ENCODE measurements at regions not wholly inside any gene's neighbourhood (a gene's known extent, or its start where the extent isn't known, plus 50 kb on each side); places are given as distances from the start of the nearest gene placed in this dataset.
"Not testable (repeated sequence)": the region's sequence is repeated elsewhere in the genome, so short reads cannot be mapped to it uniquely, and the experiment has no call there.

GRCh38 chr15:69926006-69926405, 171.7 kb downstream of the TLE3 start:
- Histone ChIP-seq H3K4me2 (ENCODE audit: low read depth, low read length, poor library complexity, severe bottlenecking) (no peak overlapping the region), H3K4me3 (ENCODE audit: low read length) (no peak overlapping the region), H3K36me3 (ENCODE audit: insufficient read depth, low read length) (no peaks in the 10 kb centered on the region), H3K9me3 (ENCODE audit: low read length) (peaks cover 12% of the 10 kb centered on the region), H3K27ac (ENCODE audit: low read length) (no peak overlapping the region), H3K9me2 (replicated peaks; ENCODE audit: insufficient read depth, low read length) (no peaks in the 10 kb centered on the region), H4K20me1 (ENCODE audit: insufficient read depth, low read depth, low read length) (no peaks in the 10 kb centered on the region), H3K9ac (ENCODE audit: low read length) (no peak overlapping the region), H3K79me2 (ENCODE audit: low read length) (no peaks in the 10 kb centered on the region), H2AFZ (ENCODE audit: low read length) (no peak overlapping the region), H3K4me1 (ENCODE audit: low read length) (peaks cover 25% of the 10 kb centered on the region), H3K27me3 (ENCODE audit: low read length) (no peaks in the 10 kb centered on the region)
- no peak for DNase-seq

GRCh38 chr15:69926721-69927120, 171.0 kb downstream of the TLE3 start:
- no peak overlapping the region for H3K9ac ChIP-seq (ENCODE audit: low read length)
- no peak for DNase-seq
- no peaks in the 10 kb centered on the region for H3K79me2 ChIP-seq (ENCODE audit: low read length)
- H3K27ac ChIP-seq (ENCODE audit: low read length): no peak overlapping the region
- H3K4me2 ChIP-seq (ENCODE audit: low read depth, low read length, poor library complexity, severe bottlenecking): no peak overlapping the region
- peaks cover 12% of the 10 kb centered on the region for H3K9me3 ChIP-seq (ENCODE audit: low read length)
- no peak overlapping the region for H3K4me3 ChIP-seq (ENCODE audit: low read length)
- no peaks in the 10 kb centered on the region for H4K20me1 ChIP-seq (ENCODE audit: insufficient read depth, low read depth, low read length)
- no peak overlapping the region for H2AFZ ChIP-seq (ENCODE audit: low read length)
- peaks cover 23% of the 10 kb centered on the region for H3K4me1 ChIP-seq (ENCODE audit: low read length)
- H3K36me3 ChIP-seq (ENCODE audit: insufficient read depth, low read length): no peaks in the 10 kb centered on the region
- H3K9me2 ChIP-seq (replicated peaks; ENCODE audit: insufficient read depth, low read length): no peaks in the 10 kb centered on the region
- no peaks in the 10 kb centered on the region for H3K27me3 ChIP-seq (ENCODE audit: low read length)

DNA sequence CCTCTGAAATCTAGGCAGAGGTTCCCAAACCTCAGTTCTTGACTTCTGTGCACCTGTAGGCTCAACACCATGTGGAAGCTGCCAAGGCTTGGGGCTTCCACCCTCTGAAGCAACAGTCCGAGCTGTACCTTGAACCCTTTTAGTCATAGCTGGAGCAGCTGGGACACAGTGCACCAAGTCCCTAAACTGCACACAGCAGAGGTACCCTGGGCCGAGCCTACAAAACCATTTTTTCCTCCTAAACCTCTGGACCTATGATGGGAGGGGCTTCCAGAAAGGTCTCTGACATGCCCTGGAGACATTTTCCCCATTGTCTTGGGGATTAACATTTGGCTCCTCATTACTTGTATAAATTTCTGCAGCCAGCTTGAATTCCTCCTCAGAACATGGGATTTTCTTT, 168.8 kb downstream of the TLE3 start:
- peaks cover 12% of the 10 kb centered on the region for H3K9me3 ChIP-seq (ENCODE audit: low read length)
- not testable (repeated sequence) for H4K20me1 ChIP-seq (ENCODE audit: insufficient read depth, low read depth, low read length); H3K27me3 ChIP-seq (ENCODE audit: low read length); H3K4me1 ChIP-seq (ENCODE audit: low read length); H3K4me3 ChIP-seq (ENCODE audit: low read length); H2AFZ ChIP-seq (ENCODE audit: low read length); DNase-seq; H3K36me3 ChIP-seq (ENCODE audit: insufficient read depth, low read length); H3K9me2 ChIP-seq (replicated peaks; ENCODE audit: insufficient read depth, low read length); H3K79me2 ChIP-seq (ENCODE audit: low read length); H3K4me2 ChIP-seq (ENCODE audit: low read depth, low read length, poor library complexity, severe bottlenecking); H3K27ac ChIP-seq (ENCODE audit: low read length); H3K9ac ChIP-seq (ENCODE audit: low read length)

DNA sequence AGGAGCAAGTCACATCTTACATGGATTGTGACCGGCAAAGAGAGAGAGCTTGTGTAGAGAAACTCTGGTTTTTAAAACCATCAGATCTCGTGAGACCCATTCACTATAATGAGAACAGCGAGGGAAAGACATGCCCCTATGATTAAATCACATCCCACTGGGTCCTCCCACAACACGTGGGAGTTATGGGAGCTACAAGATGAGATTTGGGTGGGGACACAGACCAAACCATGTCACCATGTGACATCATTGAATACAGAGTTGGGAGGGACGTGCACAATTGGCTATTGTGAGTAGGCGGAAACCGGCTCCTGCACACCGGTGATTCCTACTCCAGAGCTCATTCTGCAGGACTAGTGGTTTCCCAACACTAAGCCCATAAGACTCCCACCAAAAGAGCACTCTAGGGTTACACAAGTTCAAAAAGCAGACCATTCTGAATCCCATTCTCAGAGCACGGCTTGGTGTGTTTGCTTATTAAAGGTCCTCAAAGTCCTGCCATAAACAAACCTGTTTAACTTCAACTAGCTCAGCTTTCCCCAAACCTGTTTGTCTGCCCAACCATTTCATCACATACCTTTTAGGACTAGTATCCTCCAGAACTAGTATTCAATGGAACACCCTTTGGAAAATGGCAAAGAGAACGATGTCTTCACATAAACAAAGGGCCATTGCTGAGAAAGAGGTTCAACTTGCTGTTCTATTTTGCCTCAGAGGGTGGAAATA, 167.6 kb downstream of the TLE3 start:
- Histone ChIP-seq H3K4me3 (ENCODE audit: low read length) (no peak overlapping the region), H3K9me2 (replicated peaks; ENCODE audit: insufficient read depth, low read length) (no peaks in the 10 kb centered on the region), H3K27me3 (ENCODE audit: low read length) (no peaks in the 10 kb centered on the region; the same call in 1 of the 2 replicates), H3K4me2 (ENCODE audit: low read depth, low read length, poor library complexity, severe bottlenecking) (no peak overlapping the region), H3K9me3 (ENCODE audit: low read length) (peaks cover under 1% of the 10 kb centered on the region; the same call in 1 of the 2 replicates), H3K4me1 (ENCODE audit: low read length) (peaks cover 6% of the 10 kb centered on the region), H2AFZ (ENCODE audit: low read length) (no peak overlapping the region), H3K36me3 (ENCODE audit: insufficient read depth, low read length) (no peaks in the 10 kb centered on the region), H4K20me1 (ENCODE audit: insufficient read depth, low read depth, low read length) (no peaks in the 10 kb centered on the region), H3K27ac (ENCODE audit: low read length) (no peak overlapping the region), H3K79me2 (ENCODE audit: low read length) (no peaks in the 10 kb centered on the region), H3K9ac (ENCODE audit: low read length) (no peak overlapping the region)
- DNase-seq: no peak

DNA sequence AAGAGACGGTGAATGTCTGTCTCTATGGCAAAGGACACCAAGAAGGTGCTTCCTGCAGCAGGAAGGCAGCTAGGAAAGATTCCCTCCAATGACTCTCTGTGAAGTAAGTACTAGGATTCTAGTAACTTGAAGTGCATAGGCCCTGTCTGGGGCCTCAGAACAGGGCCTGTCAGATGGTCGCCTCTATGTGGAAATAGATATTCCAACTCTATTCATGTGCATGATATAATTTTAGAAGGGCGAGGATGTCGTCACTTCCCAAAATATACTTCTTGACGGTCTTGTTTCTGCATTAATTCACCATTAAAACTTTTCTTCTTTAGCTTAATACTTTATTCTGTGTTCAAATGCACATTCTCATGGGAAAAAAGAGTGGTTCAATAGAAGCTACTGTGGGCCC, 167.0 kb downstream of the TLE3 start:
- no peaks in the 10 kb centered on the region for H4K20me1 ChIP-seq (ENCODE audit: insufficient read depth, low read depth, low read length)
- H3K9me2 ChIP-seq (replicated peaks; ENCODE audit: insufficient read depth, low read length): no peaks in the 10 kb centered on the region
- H2AFZ ChIP-seq (ENCODE audit: low read length): no peak overlapping the region
- no peak overlapping the region for H3K4me3 ChIP-seq (ENCODE audit: low read length)
- H3K27ac ChIP-seq (ENCODE audit: low read length): no peak overlapping the region
- H3K27me3 ChIP-seq (ENCODE audit: low read length): no peaks in the 10 kb centered on the region; the same call in 1 of the 2 replicates
- no peak for DNase-seq
- no peaks in the 10 kb centered on the region for H3K36me3 ChIP-seq (ENCODE audit: insufficient read depth, low read length)
- no peaks in the 10 kb centered on the region for H3K9me3 ChIP-seq (ENCODE audit: low read length)
- H3K4me1 ChIP-seq (ENCODE audit: low read length): peaks cover 6% of the 10 kb centered on the region
- H3K9ac ChIP-seq (ENCODE audit: low read length): no peak overlapping the region
- H3K79me2 ChIP-seq (ENCODE audit: low read length): no peaks in the 10 kb centered on the region
- H3K4me2 ChIP-seq (ENCODE audit: low read depth, low read length, poor library complexity, severe bottlenecking): no peak overlapping the region

GRCh38 chr15:69931156-69931555, 166.6 kb downstream of the TLE3 start:
- Histone ChIP-seq H3K9me3 (ENCODE audit: low read length) (no peaks in the 10 kb centered on the region), H3K9me2 (replicated peaks; ENCODE audit: insufficient read depth, low read length) (no peaks in the 10 kb centered on the region), H4K20me1 (ENCODE audit: insufficient read depth, low read depth, low read length) (no peaks in the 10 kb centered on the region), H3K27ac (ENCODE audit: low read length) (no peak overlapping the region), H3K4me2 (ENCODE audit: low read depth, low read length, poor library complexity, severe bottlenecking) (no peak overlapping the region), H3K4me3 (ENCODE audit: low read length) (no peak overlapping the region), H3K36me3 (ENCODE audit: insufficient read depth, low read length) (no peaks in the 10 kb centered on the region), H3K9ac (ENCODE audit: low read length) (no peak overlapping the region), H3K79me2 (ENCODE audit: low read length) (no peaks in the 10 kb centered on the region), H3K27me3 (ENCODE audit: low read length) (no peaks in the 10 kb centered on the region; the same call in 1 of the 2 replicates), H2AFZ (ENCODE audit: low read length) (no peak overlapping the region), H3K4me1 (ENCODE audit: low read length) (peaks cover 6% of the 10 kb centered on the region)
- no peak for DNase-seq

DNA sequence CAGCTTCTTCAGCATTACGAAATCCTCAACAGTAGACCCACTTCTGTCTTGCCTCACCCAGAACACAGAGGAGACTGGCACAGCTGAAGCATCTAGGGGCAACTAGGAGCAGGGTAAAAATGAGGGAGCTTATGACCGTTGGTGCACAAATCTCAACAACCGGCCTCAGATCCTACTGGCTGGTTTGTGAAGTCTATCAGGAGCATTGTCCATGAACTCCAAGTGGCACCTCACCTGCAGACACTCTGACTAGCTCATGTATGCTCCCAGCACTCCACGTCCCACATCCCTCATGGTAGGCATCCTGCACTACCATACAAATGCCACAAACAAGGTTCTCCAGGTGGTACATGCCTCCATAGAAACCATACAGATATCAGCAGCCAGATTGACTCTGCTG, 163.1 kb downstream of the TLE3 start:
- peaks cover 7% of the 10 kb centered on the region for H3K4me1 ChIP-seq (ENCODE audit: low read length)
- no peaks in the 10 kb centered on the region for H3K36me3 ChIP-seq (ENCODE audit: insufficient read depth, low read length)
- H3K9ac ChIP-seq (ENCODE audit: low read length): no peak overlapping the region
- H3K4me3 ChIP-seq (ENCODE audit: low read length): no peak overlapping the region
- no peaks in the 10 kb centered on the region for H3K9me3 ChIP-seq (ENCODE audit: low read length)
- no peak for DNase-seq
- no peaks in the 10 kb centered on the region for H3K79me2 ChIP-seq (ENCODE audit: low read length)
- H3K27ac ChIP-seq (ENCODE audit: low read length): no peak overlapping the region
- no peaks in the 10 kb centered on the region; the same call in 1 of the 2 replicates for H3K27me3 ChIP-seq (ENCODE audit: low read length)
- H3K4me2 ChIP-seq (ENCODE audit: low read depth, low read length, poor library complexity, severe bottlenecking): no peak overlapping the region
- H4K20me1 ChIP-seq (ENCODE audit: insufficient read depth, low read depth, low read length): no peaks in the 10 kb centered on the region
- no peak overlapping the region for H2AFZ ChIP-seq (ENCODE audit: low read length)
- no peaks in the 10 kb centered on the region for H3K9me2 ChIP-seq (replicated peaks; ENCODE audit: insufficient read depth, low read length)

GRCh38 chr15:69939513-69940440, 157.9 kb downstream of the TLE3 start:
- Histone ChIP-seq H3K9me3 (ENCODE audit: low read length) (no peaks in the 10 kb centered on the region), H3K27ac (ENCODE audit: low read length) (no peak overlapping the region), H3K4me3 (ENCODE audit: low read length) (no peak overlapping the region), H3K9me2 (replicated peaks; ENCODE audit: insufficient read depth, low read length) (no peaks in the 10 kb centered on the region), H3K27me3 (ENCODE audit: low read length) (no peaks in the 10 kb centered on the region; the same call in 1 of the 2 replicates), H3K9ac (ENCODE audit: low read length) (no peak overlapping the region), H3K4me1 (ENCODE audit: low read length) (peaks cover 18% of the 10 kb centered on the region), H4K20me1 (ENCODE audit: insufficient read depth, low read depth, low read length) (no peaks in the 10 kb centered on the region), H2AFZ (ENCODE audit: low read length) (no peak overlapping the region), H3K4me2 (ENCODE audit: low read depth, low read length, poor library complexity, severe bottlenecking) (no peak overlapping the region), H3K79me2 (ENCODE audit: low read length) (no peaks in the 10 kb centered on the region), H3K36me3 (ENCODE audit: insufficient read depth, low read length) (no peaks in the 10 kb centered on the region)
- DNase-seq: no peak

Measured in Karpas-422 (cell line).